ENCODE measurements at regions not wholly inside any gene's neighbourhood (a gene's known extent, or its start where the extent isn't known, plus 50 kb on each side); places are given as distances from the start of the nearest gene placed in this dataset.
"Not testable (repeated sequence)": the region's sequence is repeated elsewhere in the genome, so short reads cannot be mapped to it uniquely, and the experiment has no call there.

DNA sequence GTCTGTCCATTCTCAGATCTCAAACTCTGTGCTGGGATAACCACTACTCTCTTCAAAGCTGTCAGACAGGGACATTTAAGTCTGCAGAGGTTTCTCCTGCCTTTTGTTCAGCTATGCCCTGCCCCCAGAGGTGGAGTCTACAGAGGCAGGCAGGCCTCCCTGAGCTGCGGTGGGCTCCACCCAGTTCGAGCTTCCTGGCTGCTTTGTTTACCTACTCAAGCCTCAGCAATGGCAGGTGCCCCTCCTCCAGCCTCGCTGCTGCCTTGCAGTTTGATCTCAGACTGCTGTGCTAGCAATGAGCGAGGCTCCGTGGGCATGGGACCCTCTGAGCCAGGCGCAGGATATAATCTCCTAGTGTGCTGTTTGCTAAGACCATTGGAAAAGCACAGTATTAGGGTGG lies 53.1 kb upstream of the HUNK start:
- not testable (repeated sequence) for H3K36me3 ChIP-seq, DNase-seq, H3K4me3 ChIP-seq, H3K27me3 ChIP-seq, H3K9me3 ChIP-seq

DNA sequence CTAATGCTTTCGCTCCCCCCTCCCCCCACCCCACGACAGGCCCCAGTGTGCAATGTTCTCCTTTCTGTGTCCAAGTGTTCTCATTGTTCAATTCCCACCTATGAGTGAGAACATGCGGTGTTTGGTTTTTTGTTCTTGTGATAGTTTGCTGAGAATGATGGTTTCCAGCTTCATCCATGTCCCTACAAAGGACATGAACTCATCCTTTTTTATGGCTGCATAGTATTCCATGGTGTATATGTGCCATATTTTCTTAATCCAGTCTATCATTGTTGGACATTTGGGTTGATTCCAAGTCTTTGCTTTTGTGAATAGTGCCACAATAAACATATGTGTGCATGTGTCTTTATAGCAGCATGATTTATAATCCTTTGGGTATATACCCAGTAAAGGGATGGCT lies 58.5 kb upstream of the HUNK start:
- not testable (repeated sequence) for DNase-seq, H3K27me3 ChIP-seq, H3K36me3 ChIP-seq, H3K4me3 ChIP-seq, H3K9me3 ChIP-seq

GRCh38 chr21:31813862-31814261 lies 59.0 kb upstream of the HUNK start:
- DNase-seq, result no peak
- H3K27me3 ChIP-seq, result no peaks in the 10 kb centered on the region
- no peaks in the 10 kb centered on the region for H3K9me3 ChIP-seq
- H3K36me3 ChIP-seq, result no peaks in the 10 kb centered on the region
- no peak overlapping the region for H3K4me3 ChIP-seq

- H3K27me3 ChIP-seq, result no peaks in the 10 kb centered on the region
- no peak overlapping the region for H3K4me3 ChIP-seq
- no peak for DNase-seq
- no peaks in the 10 kb centered on the region for H3K9me3 ChIP-seq
- H3K36me3 ChIP-seq, result no peaks in the 10 kb centered on the region
Measured at GRCh38 chr21:31804008-31804394, 68.8 kb upstream of the HUNK start.

DNA sequence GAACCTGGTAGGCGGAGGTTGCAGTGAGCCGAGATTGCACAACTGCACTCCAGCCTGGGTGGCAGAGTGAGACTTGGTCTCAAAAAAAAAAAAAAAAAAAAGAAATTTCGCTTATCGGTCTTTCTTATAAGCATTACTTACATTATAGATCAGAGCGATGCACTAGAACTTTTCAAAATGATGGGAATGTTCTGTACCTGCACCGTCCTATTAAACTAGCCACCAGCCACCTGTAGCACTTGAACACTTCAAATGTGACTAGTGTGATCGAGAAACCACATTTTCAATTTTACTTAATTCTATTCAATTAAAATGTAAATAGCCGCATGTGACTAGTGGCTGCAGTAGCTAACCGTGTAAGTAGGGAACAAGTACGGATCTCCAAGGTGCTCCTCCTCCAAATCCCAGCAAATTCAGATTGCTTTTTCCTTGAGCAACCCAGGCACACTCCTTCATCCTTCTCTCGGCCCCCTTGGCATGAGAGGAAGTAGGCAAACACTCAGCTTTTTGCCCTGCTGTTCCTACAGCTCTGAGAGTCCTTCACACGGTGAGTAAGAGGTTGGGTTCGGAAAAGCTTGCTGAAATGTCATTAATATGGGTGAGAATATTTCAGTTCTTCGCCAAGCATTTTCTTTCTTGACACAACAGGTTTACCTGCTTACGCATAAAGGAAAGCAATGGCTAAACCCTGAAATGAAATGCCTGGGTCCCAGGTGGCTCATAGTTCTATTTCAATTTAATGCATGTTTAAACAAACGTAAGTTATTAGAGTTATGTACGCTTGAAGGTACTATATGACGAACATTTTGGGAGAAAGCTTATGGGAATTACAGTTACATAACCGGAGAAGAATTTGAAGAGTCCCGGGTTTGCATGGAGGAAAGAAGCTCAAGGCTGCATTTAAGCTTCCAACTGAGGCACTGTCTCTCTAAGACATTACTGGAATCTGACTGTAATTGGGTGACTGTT lies 69.5 kb upstream of the HUNK start:
- Histone ChIP-seq H3K9me3 (no peaks in the 10 kb centered on the region), H3K27me3 (no peaks in the 10 kb centered on the region), H3K36me3 (no peaks in the 10 kb centered on the region), H3K4me3 (no peak overlapping the region)
- DNase-seq, result no peak

- no peaks in the 10 kb centered on the region for H3K36me3 ChIP-seq
- H3K4me3 ChIP-seq, result no peak overlapping the region
- H3K9me3 ChIP-seq, result no peaks in the 10 kb centered on the region
- DNase-seq, result no peak
- H3K27me3 ChIP-seq, result no peaks in the 10 kb centered on the region
Measured at GRCh38 chr21:31802331-31802730, 70.4 kb upstream of the SCAF4 start.

GRCh38 chr21:31801551-31802219 lies 69.8 kb upstream of the SCAF4 start:
- H3K4me3 ChIP-seq, result no peak overlapping the region
- no peaks in the 10 kb centered on the region for H3K36me3 ChIP-seq
- no peaks in the 10 kb centered on the region for H3K9me3 ChIP-seq
- H3K27me3 ChIP-seq, result no peaks in the 10 kb centered on the region
- DNase-seq, result no peak

DNA sequence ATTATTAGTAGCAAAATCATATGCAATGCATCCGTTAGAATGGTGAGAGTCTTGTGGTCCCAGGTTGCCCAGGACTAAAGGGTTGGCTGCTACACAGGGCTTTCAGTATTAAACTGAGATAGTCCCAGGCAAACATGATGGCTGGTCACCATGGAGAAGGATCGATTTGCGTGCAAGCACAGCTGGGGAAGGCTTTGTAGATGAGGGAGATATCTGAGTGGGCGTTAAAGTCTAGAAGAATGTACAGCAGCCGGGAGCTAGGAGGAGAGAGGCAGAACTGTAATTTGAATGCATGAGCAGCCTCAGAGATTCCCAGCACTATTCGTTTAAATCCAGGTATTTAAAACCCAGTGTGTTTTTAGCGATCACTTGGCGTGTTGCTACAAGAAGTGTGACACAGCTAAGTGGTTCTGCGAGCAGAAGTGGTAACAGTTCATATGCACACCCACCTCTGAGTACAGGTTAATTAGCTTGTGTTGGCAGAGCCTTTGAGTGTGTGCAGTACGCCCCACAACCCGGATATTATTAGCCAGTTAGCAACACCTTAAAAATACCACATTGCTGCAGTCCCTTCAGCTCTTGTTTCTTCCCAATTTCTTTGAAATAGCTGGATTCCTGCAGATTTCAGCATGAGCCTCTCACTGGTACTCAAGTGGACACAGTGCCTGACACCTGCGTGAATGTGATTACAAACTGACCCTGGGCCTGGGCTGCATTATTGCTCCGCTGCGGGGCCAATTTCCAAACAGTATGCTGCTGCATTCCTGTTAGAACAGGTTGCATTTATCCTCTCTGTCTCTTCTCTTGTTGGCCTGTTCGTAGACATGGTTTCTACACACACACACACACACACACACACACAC lies 67.2 kb upstream of the SCAF4 start:
- Histone ChIP-seq H3K27me3 (no peaks in the 10 kb centered on the region), H3K36me3 (no peaks in the 10 kb centered on the region), H3K4me3 (no peak overlapping the region), H3K9me3 (no peaks in the 10 kb centered on the region)
- no peak for DNase-seq

DNA sequence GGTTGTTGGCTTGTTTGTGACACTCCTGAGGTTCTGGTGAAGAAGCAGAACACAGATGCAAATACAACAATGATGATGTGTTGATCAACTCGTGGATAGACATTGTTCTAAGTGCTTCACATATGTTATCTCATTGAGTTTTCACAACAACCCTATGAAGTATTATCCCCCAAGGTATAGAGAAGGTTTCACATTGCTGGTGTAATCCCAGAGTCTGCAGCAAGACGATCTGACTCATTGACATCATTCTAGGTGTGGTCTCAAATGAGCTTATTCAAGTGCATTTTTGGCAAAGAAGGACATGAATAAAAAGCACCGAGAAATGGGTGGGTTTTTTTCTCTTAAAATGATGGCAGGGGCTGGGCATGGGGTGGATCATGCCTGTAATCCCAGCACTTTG lies 64.1 kb upstream of the SCAF4 start:
- Histone ChIP-seq H3K27me3 (no peaks in the 10 kb centered on the region), H3K4me3 (no peak overlapping the region)
- no peak for DNase-seq

GRCh38 chr21:31790420-31790819 lies 58.5 kb upstream of the SCAF4 start:
- not testable (repeated sequence) for H3K27me3 ChIP-seq, H3K36me3 ChIP-seq, H3K9me3 ChIP-seq, DNase-seq, H3K4me3 ChIP-seq

More for the DNA sequence above, 64.1 kb upstream of the SCAF4 start:
- H3K9me3 ChIP-seq, result no peaks in the 10 kb centered on the region
- no peaks in the 10 kb centered on the region for H3K36me3 ChIP-seq

DNA sequence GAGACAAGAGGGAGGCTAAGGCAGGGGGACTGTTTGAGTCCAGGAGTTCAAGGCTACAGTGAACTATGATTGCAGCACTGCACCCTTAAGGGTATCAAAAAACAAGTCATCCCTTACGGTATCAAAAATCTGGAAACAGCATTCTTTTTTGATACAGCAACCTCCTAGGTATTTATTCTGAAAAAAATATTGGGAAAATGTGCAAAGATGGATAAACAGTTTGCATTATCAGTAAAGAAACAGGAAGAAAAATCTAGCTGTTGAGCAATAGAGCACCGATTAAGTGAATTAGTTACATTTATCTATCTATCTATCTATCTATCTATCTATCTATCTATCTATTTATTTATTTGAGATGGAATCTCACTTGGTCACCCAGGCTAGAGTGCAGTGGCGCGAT lies 56.7 kb upstream of the SCAF4 start:
- DNase-seq, result no peak
- no peaks in the 10 kb centered on the region for H3K36me3 ChIP-seq
- H3K9me3 ChIP-seq, result no peaks in the 10 kb centered on the region
- no peaks in the 10 kb centered on the region for H3K27me3 ChIP-seq
- H3K4me3 ChIP-seq, result no peak overlapping the region

DNA sequence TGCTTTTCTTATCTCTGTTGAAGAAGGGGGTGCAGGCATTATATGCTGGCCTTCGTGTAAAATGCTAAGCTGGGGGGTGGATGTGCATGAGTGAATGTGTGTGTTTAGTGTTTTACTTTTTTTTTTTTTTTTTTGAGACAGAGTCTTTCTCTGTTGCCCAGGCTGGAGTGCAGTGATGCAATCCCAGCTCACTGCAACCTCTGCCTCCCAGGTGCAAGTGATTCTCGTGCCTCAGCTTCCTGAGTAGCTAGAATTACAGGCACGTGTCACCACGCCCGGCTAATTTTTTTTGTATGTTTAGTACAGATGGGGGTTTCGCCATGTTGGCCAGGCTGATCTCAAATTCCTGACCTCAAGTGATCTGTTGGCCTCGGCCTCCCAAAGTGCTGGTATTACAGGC lies 55.8 kb upstream of the SCAF4 start:
- H3K4me3 ChIP-seq, H3K9me3 ChIP-seq, H3K27me3 ChIP-seq, H3K36me3 ChIP-seq, DNase-seq: not testable (repeated sequence)

DNA sequence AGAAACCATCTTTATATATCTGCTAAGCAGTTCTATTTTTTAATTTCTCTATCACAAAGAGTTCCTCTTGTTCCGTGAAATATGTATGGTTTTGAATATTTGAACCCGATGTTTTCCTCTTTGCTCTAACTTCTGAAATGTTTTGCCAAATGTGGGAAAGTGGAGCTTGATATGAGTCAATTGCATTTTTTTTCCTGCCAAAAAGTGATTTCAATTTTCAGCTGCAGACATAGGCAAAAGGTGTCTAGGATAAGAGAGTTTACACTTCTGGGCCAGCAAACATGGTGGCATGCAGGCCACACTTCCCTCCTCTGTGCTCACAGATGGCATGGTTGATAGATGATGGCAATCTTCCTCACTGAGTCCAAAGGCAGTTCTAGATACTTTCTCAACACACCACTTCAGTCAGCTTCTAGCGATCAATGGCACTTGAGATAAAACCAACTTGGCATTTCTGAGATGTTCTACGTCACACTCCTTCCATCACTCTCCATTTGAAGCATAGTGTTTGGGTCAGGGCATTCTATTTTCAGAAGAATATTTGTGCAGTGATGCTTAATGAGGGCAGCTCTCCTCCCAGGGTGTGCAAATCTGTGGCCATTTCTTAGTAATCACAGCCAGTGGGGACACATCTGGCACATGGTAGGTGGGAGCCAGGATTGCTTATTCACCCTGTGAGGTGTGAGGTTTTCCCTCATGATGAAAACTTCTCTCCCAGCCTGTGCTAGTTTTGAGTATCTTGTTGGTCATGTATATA lies 54.4 kb upstream of the SCAF4 start:
- Histone ChIP-seq H3K4me3 (no peak overlapping the region), H3K36me3 (no peaks in the 10 kb centered on the region), H3K27me3 (no peaks in the 10 kb centered on the region), H3K9me3 (no peaks in the 10 kb centered on the region)
- no peak for DNase-seq

DNA sequence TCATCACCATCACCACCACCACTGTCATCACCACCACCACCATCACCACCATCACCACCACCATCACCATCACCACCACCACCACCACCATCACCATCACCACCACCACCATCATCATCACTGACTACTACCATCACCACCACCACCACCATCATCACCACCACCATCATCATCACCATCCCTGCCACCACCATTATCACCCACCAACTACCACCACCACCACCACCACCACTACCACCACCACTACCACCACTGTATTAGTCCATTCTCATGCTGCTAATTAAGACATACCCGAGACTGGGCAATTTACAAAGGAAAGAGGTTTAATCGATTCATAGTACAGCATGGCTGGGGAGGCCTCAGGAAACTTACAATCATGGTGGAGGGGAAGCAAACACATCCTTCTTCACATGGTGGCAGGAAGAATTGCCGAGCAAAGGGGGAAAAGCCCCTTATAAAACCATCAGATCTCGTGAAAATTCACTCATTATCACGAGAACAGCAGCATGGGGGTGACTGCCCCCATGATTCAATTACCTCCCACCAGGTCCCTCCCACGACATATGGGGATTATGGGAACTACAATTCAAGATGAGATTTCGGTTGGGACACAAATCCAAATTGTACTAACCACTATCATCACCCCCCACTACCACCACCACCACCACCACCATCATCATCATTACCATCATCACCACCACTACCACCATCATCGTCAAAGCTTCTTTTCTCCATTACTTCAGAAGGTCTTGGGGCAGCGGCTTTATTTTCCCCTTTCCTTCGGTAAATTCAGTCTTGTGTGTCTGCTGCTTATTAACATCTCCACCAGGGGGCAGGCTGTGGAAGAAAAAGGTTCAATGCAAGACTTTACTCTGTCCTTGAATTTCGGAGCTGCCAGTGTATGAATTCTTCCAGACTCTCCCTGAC lies 53.6 kb upstream of the SCAF4 start:
- H3K36me3 ChIP-seq, H3K4me3 ChIP-seq, H3K9me3 ChIP-seq, H3K27me3 ChIP-seq: not testable (repeated sequence)
- peak; percentile 44 for DNase-seq

- Histone ChIP-seq H3K36me3 (no peaks in the 10 kb centered on the region), H3K4me3 (no peak overlapping the region), H3K27me3 (no peaks in the 10 kb centered on the region), H3K9me3 (no peaks in the 10 kb centered on the region)
- DNase-seq, result peak; percentile 84
Measured at GRCh38 chr21:31781737-31782136, 49.8 kb upstream of the SCAF4 start.
